PFSK-1 (cell line): ENCODE measurements at regions not wholly inside any gene's neighbourhood (a gene's known extent, or its start where the extent isn't known, plus 50 kb on each side); places are given as distances from the start of the nearest gene placed in this dataset.

Experiments
- FOXP2 ChIP-seq: optimal IDR thresholded peaks from 2 replicates; pipeline ENCODE3; 2011; ENCODE audit warnings: borderline replicate concordance, control low read depth, inconsistent platforms; ENCODE audit not compliant: insufficient read depth; ENCODE audit errors: extremely low read length, extremely low read depth
- POLR2AphosphoS5 ChIP-seq: IDR thresholded peaks from 2 replicates; pipeline ENCODE4 v1.6.1; 2012; ENCODE audit warnings: low read depth, mild to moderate bottlenecking, control low read depth, low read length, moderate library complexity
- TAF1 ChIP-seq: IDR thresholded peaks from 2 replicates; pipeline ENCODE4 v1.6.1; 2012; ENCODE audit warnings: low read length, control low read depth, borderline replicate concordance; ENCODE audit not compliant: insufficient read depth
- TF ChIP-seq, protein P1 (sequence below), 2 experiments: IDR thresholded peaks; 2 replicates each; pipeline versions ENCODE4 v1.6.1 to v1.8.0; 2011 to 2012; ENCODE audit warnings: low read depth in 2 of 2, low read length in 2 of 2, control low read depth in 1 of 2, inconsistent platforms in 1 of 2, mild to moderate bottlenecking in 1 of 2, moderate library complexity in 1 of 2; ENCODE audit not compliant: insufficient read depth in 1 of 2

GRCh38 chr6:137775720-137776119 lies 91.3 kb upstream of the TNFAIP3 start:
- TF ChIP-seq TAF1 (no peak), FOXP2 (no peak), POLR2AphosphoS5 (no peak)
- TF ChIP-seq, protein P1, sequence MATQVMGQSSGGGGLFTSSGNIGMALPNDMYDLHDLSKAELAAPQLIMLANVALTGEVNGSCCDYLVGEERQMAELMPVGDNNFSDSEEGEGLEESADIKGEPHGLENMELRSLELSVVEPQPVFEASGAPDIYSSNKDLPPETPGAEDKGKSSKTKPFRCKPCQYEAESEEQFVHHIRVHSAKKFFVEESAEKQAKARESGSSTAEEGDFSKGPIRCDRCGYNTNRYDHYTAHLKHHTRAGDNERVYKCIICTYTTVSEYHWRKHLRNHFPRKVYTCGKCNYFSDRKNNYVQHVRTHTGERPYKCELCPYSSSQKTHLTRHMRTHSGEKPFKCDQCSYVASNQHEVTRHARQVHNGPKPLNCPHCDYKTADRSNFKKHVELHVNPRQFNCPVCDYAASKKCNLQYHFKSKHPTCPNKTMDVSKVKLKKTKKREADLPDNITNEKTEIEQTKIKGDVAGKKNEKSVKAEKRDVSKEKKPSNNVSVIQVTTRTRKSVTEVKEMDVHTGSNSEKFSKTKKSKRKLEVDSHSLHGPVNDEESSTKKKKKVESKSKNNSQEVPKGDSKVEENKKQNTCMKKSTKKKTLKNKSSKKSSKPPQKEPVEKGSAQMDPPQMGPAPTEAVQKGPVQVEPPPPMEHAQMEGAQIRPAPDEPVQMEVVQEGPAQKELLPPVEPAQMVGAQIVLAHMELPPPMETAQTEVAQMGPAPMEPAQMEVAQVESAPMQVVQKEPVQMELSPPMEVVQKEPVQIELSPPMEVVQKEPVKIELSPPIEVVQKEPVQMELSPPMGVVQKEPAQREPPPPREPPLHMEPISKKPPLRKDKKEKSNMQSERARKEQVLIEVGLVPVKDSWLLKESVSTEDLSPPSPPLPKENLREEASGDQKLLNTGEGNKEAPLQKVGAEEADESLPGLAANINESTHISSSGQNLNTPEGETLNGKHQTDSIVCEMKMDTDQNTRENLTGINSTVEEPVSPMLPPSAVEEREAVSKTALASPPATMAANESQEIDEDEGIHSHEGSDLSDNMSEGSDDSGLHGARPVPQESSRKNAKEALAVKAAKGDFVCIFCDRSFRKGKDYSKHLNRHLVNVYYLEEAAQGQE (IDR thresholded peaks at IDR 0.05; ENCODE audit: insufficient read depth in 1 of 2, low read depth in 2 of 2, low read length in 2 of 2): no peak
